ENCODE measurements at regions not wholly inside any gene's neighbourhood (a gene's known extent, or its start where the extent isn't known, plus 50 kb on each side); places are given as distances from the start of the nearest gene placed in this dataset.

- Histone ChIP-seq H3K27me3 (ENCODE audit: low read depth, low read length) (no peaks in the 10 kb centered on the region; the same call in 1 of the 2 replicates), H3K4me2 (ENCODE audit: low read length) (no peak overlapping the region), H3K27ac (ENCODE audit: low read length) (no peak overlapping the region), H3K4me3 (ENCODE audit: low read length) (no peak overlapping the region), H3K9me3 (ENCODE audit: insufficient read depth, low read length) (no peaks in the 10 kb centered on the region), H3K9ac (ENCODE audit: low read length) (no peak overlapping the region), H3K4me1 (ENCODE audit: low read length) (no peaks in the 10 kb centered on the region), H3K79me2 (ENCODE audit: low read length) (no peaks in the 10 kb centered on the region), H2AFZ (ENCODE audit: low read depth, low read length) (no peak overlapping the region), H4K20me1 (ENCODE audit: insufficient read depth, low read length) (no peaks in the 10 kb centered on the region), H3K36me3 (replicated peaks; ENCODE audit: low read depth, low read length) (no peaks in the 10 kb centered on the region)
- TF ChIP-seq CTCF (IDR thresholded peaks at IDR 0.05; ENCODE audit: low read depth, low read length) = no peak
- TF ChIP-seq EZH2phosphoT487 (IDR thresholded peaks at IDR 0.05; ENCODE audit: low read depth) = no peak
Measured at GRCh38 chr15:98169551-98169950, 209.0 kb downstream of the ARRDC4 start.

- Histone ChIP-seq H3K9me3 (ENCODE audit: insufficient read depth, low read length) (no peaks in the 10 kb centered on the region), H3K4me2 (ENCODE audit: low read length) (no peak overlapping the region), H3K27ac (ENCODE audit: low read length) (no peak overlapping the region), H3K79me2 (ENCODE audit: low read length) (no peaks in the 10 kb centered on the region), H3K27me3 (ENCODE audit: low read depth, low read length) (peaks cover 9% of the 10 kb centered on the region), H3K4me3 (ENCODE audit: low read length) (no peak overlapping the region), H2AFZ (ENCODE audit: low read depth, low read length) (no peak overlapping the region), H3K9ac (ENCODE audit: low read length) (no peak overlapping the region), H3K36me3 (replicated peaks; ENCODE audit: low read depth, low read length) (no peaks in the 10 kb centered on the region), H4K20me1 (ENCODE audit: insufficient read depth, low read length) (no peaks in the 10 kb centered on the region), H3K4me1 (ENCODE audit: low read length) (no peaks in the 10 kb centered on the region)
- TF ChIP-seq EZH2phosphoT487 (IDR thresholded peaks at IDR 0.05; ENCODE audit: low read depth) (no peak), CTCF (IDR thresholded peaks at IDR 0.05; ENCODE audit: low read depth, low read length) (no peak)
Measured at GRCh38 chr15:98174286-98174685, 213.8 kb downstream of the ARRDC4 start.

GRCh38 chr15:98174841-98175240 is 214.3 kb downstream of the ARRDC4 start:
- peaks cover 9% of the 10 kb centered on the region for H3K27me3 ChIP-seq (ENCODE audit: low read depth, low read length)
- TF ChIP-seq CTCF (IDR thresholded peaks at IDR 0.05; ENCODE audit: low read depth, low read length) (no peak), EZH2phosphoT487 (IDR thresholded peaks at IDR 0.05; ENCODE audit: low read depth) (no peak)
- no peaks in the 10 kb centered on the region for H3K79me2 ChIP-seq (ENCODE audit: low read length)
- H2AFZ ChIP-seq (ENCODE audit: low read depth, low read length) = no peak overlapping the region
- H4K20me1 ChIP-seq (ENCODE audit: insufficient read depth, low read length) = no peaks in the 10 kb centered on the region
- H3K9ac ChIP-seq (ENCODE audit: low read length) = no peak overlapping the region
- H3K27ac ChIP-seq (ENCODE audit: low read length) = no peak overlapping the region
- no peak overlapping the region for H3K4me3 ChIP-seq (ENCODE audit: low read length)
- H3K4me1 ChIP-seq (ENCODE audit: low read length) = no peaks in the 10 kb centered on the region
- H3K36me3 ChIP-seq (replicated peaks; ENCODE audit: low read depth, low read length) = no peaks in the 10 kb centered on the region
- H3K4me2 ChIP-seq (ENCODE audit: low read length) = no peak overlapping the region
- H3K9me3 ChIP-seq (ENCODE audit: insufficient read depth, low read length) = no peaks in the 10 kb centered on the region

GRCh38 chr15:98177966-98178592 is 217.6 kb downstream of the ARRDC4 start:
- H3K9me3 ChIP-seq (ENCODE audit: insufficient read depth, low read length) = no peaks in the 10 kb centered on the region
- H3K36me3 ChIP-seq (replicated peaks; ENCODE audit: low read depth, low read length) = no peaks in the 10 kb centered on the region
- H3K4me1 ChIP-seq (ENCODE audit: low read length) = no peaks in the 10 kb centered on the region
- no peak overlapping the region for H3K4me2 ChIP-seq (ENCODE audit: low read length)
- no peak overlapping the region for H2AFZ ChIP-seq (ENCODE audit: low read depth, low read length)
- no peak overlapping the region for H3K27ac ChIP-seq (ENCODE audit: low read length)
- H3K4me3 ChIP-seq (ENCODE audit: low read length) = no peak overlapping the region
- TF ChIP-seq CTCF (IDR thresholded peaks at IDR 0.05; ENCODE audit: low read depth, low read length) = peak; percentile 64
- TF ChIP-seq EZH2phosphoT487 (IDR thresholded peaks at IDR 0.05; ENCODE audit: low read depth) = no peak
- no peak overlapping the region for H3K9ac ChIP-seq (ENCODE audit: low read length)
- H3K27me3 ChIP-seq (ENCODE audit: low read depth, low read length) = peaks cover 12% of the 10 kb centered on the region
- no peaks in the 10 kb centered on the region for H4K20me1 ChIP-seq (ENCODE audit: insufficient read depth, low read length)
- H3K79me2 ChIP-seq (ENCODE audit: low read length) = no peaks in the 10 kb centered on the region

Data from OCI-LY3 (cell line).